HG03060 (cell line): ENCODE measurements at regions not wholly inside any gene's neighbourhood (a gene's known extent, or its start where the extent isn't known, plus 50 kb on each side); places are given as distances from the start of the nearest gene placed in this dataset.
"Not testable (repeated sequence)": the region's sequence is repeated elsewhere in the genome, so short reads cannot be mapped to it uniquely, and the experiment has no call there.

Experiments used
- ATAC-seq: cut with Tn5 transposase; IDR thresholded peaks from one replicate; pipeline ENCODE4 v1.9.1; 2021; ENCODE audit warnings: low read depth, moderate number of reproducible peaks; ENCODE audit not compliant: unreplicated experiment

GRCh38 chr2:192725991-192726390 is 531.3 kb upstream of the TMEFF2 start:
- no peak for ATAC-seq

DNA sequence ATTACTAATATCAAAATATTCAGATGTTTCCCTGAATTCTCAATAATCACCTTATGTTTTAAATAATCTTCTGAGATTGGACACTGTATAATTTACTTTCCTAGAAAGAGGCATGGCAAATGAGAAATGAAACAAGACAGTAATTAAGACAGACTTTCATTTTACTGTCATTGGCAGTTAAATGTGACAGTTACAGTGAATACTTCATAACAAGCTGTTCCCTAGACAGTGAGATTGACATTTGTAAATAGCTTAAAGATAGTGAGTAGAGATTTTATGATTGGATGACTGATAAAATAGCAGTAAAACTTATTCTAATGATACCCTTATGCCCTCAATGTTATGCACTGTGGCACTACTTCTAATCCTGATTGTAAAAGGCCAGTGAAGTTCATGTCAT is 524.9 kb upstream of the TMEFF2 start:
- ATAC-seq, result no peak

DNA sequence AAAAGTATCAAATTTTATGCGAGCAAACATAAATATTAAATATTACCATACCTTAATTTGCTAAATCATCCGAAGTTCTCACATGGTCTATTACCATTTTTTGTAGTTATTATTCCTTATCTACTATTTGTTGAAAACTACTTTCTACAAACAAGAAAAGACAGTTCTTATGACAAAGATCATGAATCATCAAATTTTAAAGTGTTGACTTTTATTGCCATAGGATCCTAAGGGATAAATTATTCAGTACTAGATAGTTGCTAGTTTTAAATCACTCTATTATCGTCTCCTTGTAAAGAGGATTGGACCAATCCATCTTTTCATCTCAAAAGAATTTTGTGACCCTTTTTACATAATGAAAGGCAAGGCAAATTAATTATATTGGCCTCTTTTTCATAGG is 523.6 kb upstream of the TMEFF2 start:
- no peak for ATAC-seq

DNA sequence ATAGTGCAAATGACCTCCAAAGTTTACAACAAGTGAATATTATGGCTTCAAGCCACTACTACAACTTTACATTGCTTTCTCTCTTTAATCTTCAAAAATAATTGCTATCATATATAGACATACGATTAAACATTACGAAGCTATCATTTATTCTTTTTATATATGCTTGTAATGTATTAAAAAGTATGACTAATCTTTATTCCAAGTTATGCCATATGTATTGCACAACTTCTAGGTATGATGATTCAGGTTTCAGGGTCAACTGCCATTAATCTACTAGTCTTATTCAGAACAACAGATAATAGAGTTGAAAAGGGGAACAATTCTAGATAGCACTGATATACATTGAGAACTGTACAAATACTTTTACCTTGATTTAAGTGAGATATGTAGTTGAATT is 506.2 kb upstream of the TMEFF2 start:
- ATAC-seq, result no peak

- no peak for ATAC-seq
These were observed 503.1 kb upstream of the TMEFF2 start for GRCh38 chr2:192697880-192698279.

DNA sequence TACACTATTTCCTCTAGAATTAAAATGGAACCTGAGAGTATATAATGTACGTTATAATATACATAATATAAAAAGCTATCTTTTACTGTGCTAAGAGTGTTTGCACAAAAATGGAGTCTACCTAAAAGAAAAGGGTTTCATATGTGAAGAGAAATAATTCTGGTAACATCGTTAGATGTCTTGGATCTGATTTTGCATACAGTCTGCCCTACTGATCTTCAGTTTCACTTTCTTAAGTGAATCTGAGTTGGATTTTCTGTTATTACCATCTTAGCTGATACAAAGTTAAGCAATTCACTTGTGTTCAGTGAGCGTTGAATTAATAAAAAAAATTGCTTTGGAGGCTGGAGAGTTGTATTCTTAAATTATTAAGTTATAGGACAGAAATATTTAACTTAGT is 502.1 kb upstream of the TMEFF2 start:
- ATAC-seq, result no peak

GRCh38 chr2:192687015-192687414 is 492.3 kb upstream of the TMEFF2 start:
- ATAC-seq, result no peak

DNA sequence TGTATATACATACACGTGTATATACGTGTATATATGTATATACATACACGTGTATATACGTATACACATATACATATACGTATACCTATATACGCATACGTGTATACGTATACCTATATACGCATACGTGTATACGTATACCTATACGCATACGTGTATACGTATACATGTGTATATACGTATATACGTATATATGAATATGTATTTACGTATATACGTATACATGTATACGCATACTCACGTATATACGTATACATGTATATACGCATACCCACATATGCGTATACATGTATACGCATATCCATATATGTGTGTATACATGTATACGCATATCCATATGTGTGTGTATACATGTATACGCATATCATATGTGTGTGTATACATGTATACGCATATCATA is 487.8 kb upstream of the TMEFF2 start:
- ATAC-seq, result not testable (repeated sequence)

DNA sequence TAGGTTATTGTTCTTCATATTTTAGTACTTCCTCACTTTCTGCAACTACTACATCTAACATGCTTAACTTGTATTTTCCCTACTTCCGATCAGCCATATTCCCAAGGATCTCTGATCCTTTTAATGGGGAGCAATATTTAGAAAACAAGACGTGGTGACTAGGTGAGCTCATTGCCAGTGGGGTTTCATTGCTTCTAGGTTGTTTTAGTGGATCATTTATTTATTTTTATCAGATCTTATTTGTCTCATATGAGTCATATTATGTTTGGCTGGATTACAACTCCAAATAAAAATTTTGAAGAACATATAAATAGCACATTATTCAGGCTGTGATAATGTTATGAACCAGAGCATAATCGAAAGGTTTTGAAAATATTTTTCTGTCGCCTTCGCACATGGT is 480.9 kb upstream of the TMEFF2 start:
- no peak for ATAC-seq

GRCh38 chr2:192669505-192670091 is 474.9 kb upstream of the TMEFF2 start:
- ATAC-seq, result no peak

DNA sequence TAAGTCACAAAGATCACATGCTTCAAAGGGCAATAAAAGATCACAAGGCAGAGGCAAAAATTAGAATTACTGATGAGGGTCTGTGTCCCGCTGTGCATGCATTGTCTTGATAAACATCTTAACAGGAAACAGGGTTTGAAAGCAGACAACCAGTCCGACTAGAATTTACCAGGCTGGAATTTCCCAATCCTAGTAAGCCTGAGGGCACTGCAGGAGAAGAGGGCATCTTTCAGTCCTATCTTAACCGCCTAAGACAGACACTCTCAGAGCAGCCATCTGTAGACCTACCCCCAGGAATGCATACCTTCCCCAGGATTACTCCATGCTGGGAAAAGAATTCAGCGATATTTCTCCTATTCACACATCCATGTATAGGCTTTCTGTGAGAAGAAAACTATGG is 465.8 kb upstream of the TMEFF2 start:
- not testable (repeated sequence) for ATAC-seq

- no peak for ATAC-seq
These were observed 462.6 kb upstream of the TMEFF2 start for GRCh38 chr2:192657362-192657761.

DNA sequence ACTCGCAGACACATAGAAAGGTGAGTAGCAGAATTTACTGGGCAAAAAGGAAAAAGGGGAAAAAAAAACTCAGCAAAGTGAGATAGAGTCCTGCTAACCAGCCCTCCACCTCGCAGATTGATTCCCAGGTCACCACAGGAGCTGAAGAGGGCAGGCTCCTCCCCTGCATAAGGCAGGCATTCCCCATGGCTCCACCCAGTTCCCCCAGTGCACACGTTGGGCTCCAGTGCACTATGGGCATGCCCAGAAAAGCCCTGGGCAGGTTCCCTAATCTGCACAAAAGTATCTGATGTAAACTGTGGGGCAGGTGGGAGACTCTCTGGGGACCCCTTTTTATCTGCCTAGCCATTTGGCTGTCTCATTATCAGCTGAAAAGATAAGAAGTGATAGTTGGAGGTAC is 461.2 kb upstream of the TMEFF2 start:
- ATAC-seq, result no peak

GRCh38 chr2:192645811-192646598 is 451.3 kb upstream of the TMEFF2 start:
- no peak for ATAC-seq

- ATAC-seq, result no peak
These were observed 439.8 kb upstream of the TMEFF2 start for GRCh38 chr2:192634557-192634956.

- no peak for ATAC-seq
These were observed 433.3 kb upstream of the TMEFF2 start for GRCh38 chr2:192628017-192628416.

- no peak for ATAC-seq
These were observed 420.4 kb upstream of the TMEFF2 start for GRCh38 chr2:192615105-192615504.

- no peak for ATAC-seq
These were observed 409.6 kb upstream of the TMEFF2 start for GRCh38 chr2:192604295-192604694.

DNA sequence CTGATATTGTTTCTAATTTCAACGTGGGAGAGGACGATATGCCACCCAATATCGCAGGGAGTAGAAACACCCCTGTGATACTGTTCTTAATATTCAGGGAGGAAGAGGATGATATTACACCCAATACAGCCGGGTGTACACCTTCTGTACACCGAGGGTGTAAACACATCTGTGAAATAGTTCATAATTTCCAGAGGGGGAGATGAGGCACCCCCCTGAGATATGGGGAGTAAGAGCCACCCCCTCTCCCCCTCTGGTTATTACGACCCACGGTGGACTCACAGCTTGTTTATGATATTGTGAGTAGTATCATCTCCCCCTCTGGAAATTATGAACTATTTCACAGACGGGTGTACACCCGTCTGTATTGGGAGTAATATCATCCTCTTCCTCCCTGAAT is 403.9 kb upstream of the TMEFF2 start:
- ATAC-seq, result not testable (repeated sequence)

- ATAC-seq, result no peak
These were observed 398.8 kb upstream of the TMEFF2 start for GRCh38 chr2:192593561-192593960.

DNA sequence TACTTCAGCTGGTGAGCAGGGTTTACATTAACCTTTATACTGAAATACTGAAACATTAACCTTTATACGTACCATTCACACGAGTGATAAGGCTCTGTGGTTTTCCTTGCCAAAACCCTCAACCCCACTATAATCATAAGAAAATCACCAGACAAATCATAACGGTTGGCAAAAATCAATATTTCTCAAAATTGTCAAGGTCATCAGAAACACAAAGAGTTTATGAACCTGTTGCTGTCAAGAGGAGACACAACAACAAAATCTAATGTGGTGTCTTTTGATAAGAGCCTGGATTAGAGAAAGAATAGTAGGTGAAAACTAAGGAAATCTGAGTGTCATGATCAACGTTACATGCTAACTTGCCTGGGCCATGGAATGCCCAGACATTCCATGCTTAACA is 396.9 kb upstream of the TMEFF2 start:
- no peak for ATAC-seq

- ATAC-seq, result no peak
These were observed 390.7 kb upstream of the TMEFF2 start for GRCh38 chr2:192585418-192585817.
